ENCODE measurements at regions not wholly inside any gene's neighbourhood (a gene's known extent, or its start where the extent isn't known, plus 50 kb on each side); places are given as distances from the start of the nearest gene placed in this dataset.

- Histone ChIP-seq H3K27ac (ENCODE audit: low read depth, low read length) (no peak overlapping the region), H3K4me1 (replicated peaks in 1 of 4; ENCODE audit: control insufficient read depth in 3 of 4, insufficient read depth in 4 of 4, low read length in 3 of 4) (no peaks in the 10 kb centered on the region), H3K56ac (replicated peaks; ENCODE audit: insufficient read length, low read depth, low read length) (no peak overlapping the region), H3K4ac (replicated peaks; ENCODE audit: insufficient read length, low read depth, low read length) (no peak overlapping the region), H2BK20ac (ENCODE audit: low read length) (no peak overlapping the region), H3K79me2 (ENCODE audit: control insufficient read depth in 1 of 2, insufficient read depth in 2 of 2, low read length in 2 of 2) (no peaks in the 10 kb centered on the region), H3K9me3 (ENCODE audit: insufficient read depth in 2 of 2, low read depth in 1 of 2, low read length in 1 of 2) (no peaks in the 10 kb centered on the region), H2BK120ac (replicated peaks; ENCODE audit: low read depth, low read length) (no peak overlapping the region), H3K4me2 (ENCODE audit: insufficient read depth in 1 of 2, low read depth in 2 of 2, low read length in 2 of 2) (no peak overlapping the region), H2AFZ (ENCODE audit: low read length) (0 out of 2 replicates have a peak overlapping the region, but pooled peaks have one; percentile 95), H4K20me1 (replicated peaks in 1 of 2; ENCODE audit: control insufficient read depth in 1 of 2, insufficient read depth in 2 of 2, low read length in 2 of 2) (no peaks in the 10 kb centered on the region), H3K9ac (replicated peaks in 1 of 4; ENCODE audit: extremely low read depth in 1 of 4, low read depth in 3 of 4, low read length in 3 of 4) (no peak overlapping the region), H2AK5ac (ENCODE audit: low read depth, low read length) (no peak overlapping the region), H3K27me3 (replicated peaks in 1 of 4; ENCODE audit: control insufficient read depth in 3 of 4, extremely low read depth in 1 of 4, insufficient read depth in 3 of 4, low read length in 3 of 4) (no peaks in the 10 kb centered on the region), H4K5ac (ENCODE audit: insufficient read length, low read depth, low read length) (no peak overlapping the region), H2BK15ac (ENCODE audit: low read length) (no peak overlapping the region), H3K23me2 (ENCODE audit: low read depth, low read length) (no peaks in the 10 kb centered on the region), H3K18ac (ENCODE audit: extremely low read depth, low read length) (no peak overlapping the region), H4K8ac (ENCODE audit: extremely low read depth, insufficient read depth, low read length) (no peak overlapping the region), H3K36me3 (ENCODE audit: control insufficient read depth in 2 of 4, insufficient read depth in 4 of 4, low read length in 3 of 4) (no peaks in the 10 kb centered on the region), H4K91ac (replicated peaks; ENCODE audit: insufficient read length, low read length) (no peak overlapping the region), H2BK12ac (ENCODE audit: low read depth, low read length) (no peak overlapping the region), H3K23ac (ENCODE audit: insufficient read length) (no peak overlapping the region), H3K79me1 (ENCODE audit: low read depth, low read length) (no peaks in the 10 kb centered on the region), H2BK5ac (ENCODE audit: low read depth, low read length) (no peak overlapping the region), H3K4me3 (ENCODE audit: extremely low read depth in 1 of 4, insufficient read depth in 2 of 4, low read depth in 3 of 4, low read length in 4 of 4) (no peak overlapping the region), H3K14ac (ENCODE audit: insufficient read length) (no peak overlapping the region)
- FAIRE-seq (no peak), DNase-seq (ENCODE audit: low read depth in 1 of 2, low spot score in 2 of 2) (no peak)
- WGBS, 2 experiments (ENCODE audit: extremely low coverage in 1 of 2, insufficient coverage in 1 of 2, insufficient read length in 1 of 2, insufficient replicate concordance in 2 of 2, low coverage in 1 of 2, low lambda C conversion rate in 2 of 2, missing lambda C conversion rate in 1 of 2): 93% methylated on average over 2 of the region's 2 CpGs; no CpG with 5 or more reads in 1 of the 2 experiments
- ChIA-PET CTCF (ENCODE audit: partially characterized antibody) (interaction anchor here (1.0 kb wide), 1 partner anchor 378 kb away, joined by 3 read pairs; no protein-coding TSS in a partner anchor), POLR2A (ENCODE audit: partially characterized antibody) (interaction anchor here (1.2 kb wide), 1 partner anchor 11 kb away, joined by 3 read pairs; no protein-coding TSS in a partner anchor)
- TF ChIP-seq KDM1A (IDR thresholded peaks at IDR 0.05; ENCODE audit: borderline replicate concordance, low read length) (no peak), JUND (IDR thresholded peaks at IDR 0.05; ENCODE audit: low read length) (no peak), SIX5 (IDR thresholded peaks at IDR 0.05; ENCODE audit: low read depth, low read length) (no peak), SUZ12 (IDR thresholded peaks at IDR 0.05; ENCODE audit: low read length) (no peak), RAD21 (IDR thresholded peaks at IDR 0.05 in 1 of 2, conservative IDR thresholded peaks at IDR 0.05 in 1 of 2; ENCODE audit: low read depth in 2 of 2, low read length in 2 of 2) (no peak), KDM4A (IDR thresholded peaks at IDR 0.05; ENCODE audit: low read depth, low read length, severe bottlenecking) (no peak), TBP (IDR thresholded peaks at IDR 0.05; ENCODE audit: low read depth, low read length) (no peak), SP4 (IDR thresholded peaks at IDR 0.05; ENCODE audit: low read length) (no peak), CEBPB (IDR thresholded peaks at IDR 0.05; ENCODE audit: low read depth, low read length) (no peak), EZH2 (IDR thresholded peaks at IDR 0.05; ENCODE audit: low read depth, low read length, severe bottlenecking) (no peak), BACH1 (IDR thresholded peaks at IDR 0.05; ENCODE audit: low read length) (no peak), CHD2 (IDR thresholded peaks at IDR 0.05; ENCODE audit: low read length) (no peak)
- TF ChIP-seq, protein P1, sequence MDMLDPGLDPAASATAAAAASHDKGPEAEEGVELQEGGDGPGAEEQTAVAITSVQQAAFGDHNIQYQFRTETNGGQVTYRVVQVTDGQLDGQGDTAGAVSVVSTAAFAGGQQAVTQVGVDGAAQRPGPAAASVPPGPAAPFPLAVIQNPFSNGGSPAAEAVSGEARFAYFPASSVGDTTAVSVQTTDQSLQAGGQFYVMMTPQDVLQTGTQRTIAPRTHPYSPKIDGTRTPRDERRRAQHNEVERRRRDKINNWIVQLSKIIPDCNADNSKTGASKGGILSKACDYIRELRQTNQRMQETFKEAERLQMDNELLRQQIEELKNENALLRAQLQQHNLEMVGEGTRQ (IDR thresholded peaks at IDR 0.05; ENCODE audit: low read length): no peak
Observed at GRCh38 chr9:90288275-90288639, 354.4 kb downstream of the DIRAS2 start.

Data from H1 (cell line).